Esophagus muscularis mucosa (tissue), 4 donors: ENCODE measurements at regions not wholly inside any gene's neighbourhood (a gene's known extent, or its start where the extent isn't known, plus 50 kb on each side); places are given as distances from the start of the nearest gene placed in this dataset.

Experiments
- DNase-seq: peaks from one replicate; pipeline ENCODE4 v3.0.0-alpha.2; 2017; ENCODE audit errors: extremely low spot score
- H3K27ac ChIP-seq, 4 donors: fragments of 200-600 bp; sonication (generic); replicated peaks in 1 of 4; 1 replicate in 3 of 4; 2 replicates in 1 of 4; pipeline ENCODE4 v1.5.1; 2016 to 2019; ENCODE audit warnings: mild to moderate bottlenecking in 1 of 4
- H3K27me3 ChIP-seq, 4 donors: fragments of 200-600 bp; sonication (generic); one replicate each; pipeline versions ENCODE4 v1.5.1 to v1.6.0; 2016 to 2019
- H3K36me3 ChIP-seq, 4 donors: fragments of 200-600 bp; sonication (generic); one replicate each; pipeline ENCODE4 v1.5.1; 2016 to 2019
- H3K4me1 ChIP-seq, 4 donors: fragments of 200-600 bp; sonication (generic); one replicate each; pipeline ENCODE4 v1.5.1; 2016 to 2019
- H3K4me3 ChIP-seq, 4 donors: fragments of 200-600 bp; sonication (generic); 1 replicate in 2 of 4; 2 replicates in 2 of 4; pipeline ENCODE4 v1.5.1; 2016 to 2019; ENCODE audit warnings: mild to moderate bottlenecking in 4 of 4, moderate library complexity in 1 of 4
- H3K9me3 ChIP-seq, 4 donors: fragments of 200-600 bp; sonication (generic); 1 replicate in 3 of 4; 2 replicates in 1 of 4; pipeline ENCODE4 v1.5.1; 2016 to 2019
- EP300 ChIP-seq: sonication (generic); formaldehyde crosslinking; IDR thresholded peaks from one replicate; pipeline ENCODE4 v1.6.1; 2017; ENCODE audit warnings: antibody characterized with exemption
- POLR2A ChIP-seq: fragments of 450-650 bp; IDR thresholded peaks from one replicate; pipeline ENCODE4 v1.6.1; 2017; ENCODE audit warnings: antibody characterized with exemption, moderate library complexity, mild to moderate bottlenecking, low read depth
- POLR2AphosphoS5 ChIP-seq, 2 donors: sonication (generic); formaldehyde crosslinking; IDR thresholded peaks; one replicate each; pipeline ENCODE4 v1.6.1; 2017; ENCODE audit warnings: antibody characterized with exemption in 2 of 2
- WGBS: methylation state at CpG from one replicate; pipeline ENCODE4 v1.1.5; 2018; 5-methylcytosine and 5-hydroxymethylcytosine counted together
- intact Hi-C: fragments of 100-400 bp; cut with DNase I; formaldehyde crosslinking; loops from one replicate; pipeline ENCODE4 v1.15.1; 2023
- TF ChIP-seq, protein P1 (sequence below), 3 experiments: fragments of 200-600 bp in 2 of 3; fragments of 450-650 bp in 1 of 3; sonication (generic) in 2 of 3; IDR thresholded peaks; one replicate each; pipeline ENCODE4 v1.5.1; 2017 to 2019; ENCODE audit warnings: antibody characterized with exemption in 3 of 3, mild to moderate bottlenecking in 2 of 3, moderate library complexity in 1 of 3

DNA sequence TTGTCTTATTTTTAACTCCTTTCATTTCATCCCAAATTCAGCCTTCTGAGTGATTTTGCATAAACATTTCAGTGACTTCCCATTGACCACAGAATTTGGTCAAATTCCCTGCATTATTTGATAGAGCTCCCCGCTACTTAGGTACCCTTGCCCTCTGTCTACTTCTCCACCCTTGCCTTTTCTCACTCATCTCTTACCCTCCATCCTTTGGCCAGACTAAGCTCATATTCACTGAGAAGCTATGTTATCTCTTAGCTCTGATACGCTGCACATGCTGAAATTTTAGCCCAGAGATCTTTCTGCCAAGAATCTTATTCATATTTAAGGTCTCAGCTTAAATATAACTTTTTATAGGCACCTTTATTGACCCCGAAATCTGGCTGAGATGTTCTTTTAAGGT is 1031.9 kb downstream of the ADGRL3 start:
- no peak overlapping the region for H3K27ac ChIP-seq
- WGBS: 85% methylated on average over 3 of the region's 3 CpGs

GRCh38 chr4:62226082-62226481 is 1026.0 kb downstream of the ADGRL3 start:
- intact Hi-C loops: no loop called here
- Histone ChIP-seq H3K4me1 (no peaks in the 10 kb centered on the region), H3K4me3 (no peak overlapping the region), H3K9me3 (peaks cover 0 to 4% (median 0%) of the 10 kb centered on the region in 4 donors), H3K27me3 (no peaks in the 10 kb centered on the region), H3K36me3 (no peaks in the 10 kb centered on the region), H3K27ac (no peak overlapping the region)
- 24% methylated on average over 3 of the region's 3 CpGs for WGBS
- no peak for DNase-seq
- TF ChIP-seq, protein P1, sequence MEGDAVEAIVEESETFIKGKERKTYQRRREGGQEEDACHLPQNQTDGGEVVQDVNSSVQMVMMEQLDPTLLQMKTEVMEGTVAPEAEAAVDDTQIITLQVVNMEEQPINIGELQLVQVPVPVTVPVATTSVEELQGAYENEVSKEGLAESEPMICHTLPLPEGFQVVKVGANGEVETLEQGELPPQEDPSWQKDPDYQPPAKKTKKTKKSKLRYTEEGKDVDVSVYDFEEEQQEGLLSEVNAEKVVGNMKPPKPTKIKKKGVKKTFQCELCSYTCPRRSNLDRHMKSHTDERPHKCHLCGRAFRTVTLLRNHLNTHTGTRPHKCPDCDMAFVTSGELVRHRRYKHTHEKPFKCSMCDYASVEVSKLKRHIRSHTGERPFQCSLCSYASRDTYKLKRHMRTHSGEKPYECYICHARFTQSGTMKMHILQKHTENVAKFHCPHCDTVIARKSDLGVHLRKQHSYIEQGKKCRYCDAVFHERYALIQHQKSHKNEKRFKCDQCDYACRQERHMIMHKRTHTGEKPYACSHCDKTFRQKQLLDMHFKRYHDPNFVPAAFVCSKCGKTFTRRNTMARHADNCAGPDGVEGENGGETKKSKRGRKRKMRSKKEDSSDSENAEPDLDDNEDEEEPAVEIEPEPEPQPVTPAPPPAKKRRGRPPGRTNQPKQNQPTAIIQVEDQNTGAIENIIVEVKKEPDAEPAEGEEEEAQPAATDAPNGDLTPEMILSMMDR (IDR thresholded peaks at IDR 0.05): no peak
- TF ChIP-seq EP300 (no peak), POLR2A (no peak), POLR2AphosphoS5 (IDR thresholded peaks at IDR 0.05) (no peak)

More for the DNA sequence above, 1031.9 kb downstream of the ADGRL3 start:
- TF ChIP-seq EP300 (no peak), POLR2A (no peak), POLR2AphosphoS5 (IDR thresholded peaks at IDR 0.05) (no peak)
- TF ChIP-seq, protein P1 (IDR thresholded peaks at IDR 0.05): no peak
- Histone ChIP-seq H3K36me3 (no peaks in the 10 kb centered on the region), H3K4me3 (no peak overlapping the region), H3K27me3 (no peaks in the 10 kb centered on the region), H3K4me1 (no peaks in the 10 kb centered on the region), H3K9me3 (peaks cover 0 to 7% (median 0%) of the 10 kb centered on the region in 4 donors)
- intact Hi-C loops: no loop called here
- DNase-seq: no peak

- no peak for DNase-seq
- H3K4me1 ChIP-seq: no peaks in the 10 kb centered on the region
- intact Hi-C loops: no loop called here
- no peak overlapping the region for H3K27ac ChIP-seq
- H3K27me3 ChIP-seq: no peaks in the 10 kb centered on the region
- no peaks in the 10 kb centered on the region for H3K36me3 ChIP-seq
- no peak for TF ChIP-seq EP300
- no peak for TF ChIP-seq POLR2AphosphoS5 (IDR thresholded peaks at IDR 0.05)
- TF ChIP-seq, protein P1 (IDR thresholded peaks at IDR 0.05): no peak
- TF ChIP-seq POLR2A: no peak
- 91% methylated on average over 4 of the region's 4 CpGs for WGBS
- H3K4me3 ChIP-seq: no peak overlapping the region
- H3K9me3 ChIP-seq: no peaks in the 10 kb centered on the region
Observed at GRCh38 chr4:62222121-62222520, 1022.0 kb downstream of the ADGRL3 start.

DNA sequence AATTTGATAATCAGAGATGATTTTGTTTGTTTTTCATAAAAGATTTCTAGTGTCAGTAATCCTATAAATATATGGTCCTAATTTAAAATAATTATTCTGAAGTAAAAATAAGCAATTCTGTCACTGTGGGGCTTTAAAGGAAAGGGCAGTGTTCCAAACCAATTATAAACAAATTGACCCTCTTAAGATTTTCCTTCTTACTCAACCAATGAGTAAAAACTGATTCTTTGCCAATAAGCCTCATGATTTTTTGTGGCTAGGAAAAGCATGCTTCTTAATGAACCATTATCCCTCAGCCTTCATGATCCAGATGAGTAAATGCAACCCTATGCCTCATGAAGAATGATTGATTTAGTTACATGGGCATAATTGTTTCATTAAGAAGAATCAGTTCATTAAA is 1010.4 kb downstream of the ADGRL3 start:
- intact Hi-C loops: no loop called here
- Histone ChIP-seq H3K36me3 (no peaks in the 10 kb centered on the region), H3K4me3 (no peak overlapping the region)

More for the DNA sequence above, 1010.4 kb downstream of the ADGRL3 start:
- TF ChIP-seq, protein P1 (IDR thresholded peaks at IDR 0.05): no peak
- TF ChIP-seq POLR2A (no peak), EP300 (no peak), POLR2AphosphoS5 (IDR thresholded peaks at IDR 0.05) (no peak)
- Histone ChIP-seq H3K27me3 (no peaks in the 10 kb centered on the region), H3K4me1 (no peaks in the 10 kb centered on the region), H3K9me3 (no peaks in the 10 kb centered on the region), H3K27ac (no peak overlapping the region)
- DNase-seq: no peak
